Spleen (tissue), 7 donors: ENCODE measurements at regions not wholly inside any gene's neighbourhood (a gene's known extent, or its start where the extent isn't known, plus 50 kb on each side); places are given as distances from the start of the nearest gene placed in this dataset.

Experiments used
- POLR2A ChIP-seq, 3 donors: fragments of 450-650 bp; IDR thresholded peaks; one replicate each; pipeline ENCODE4 v1.5.1; 2017; ENCODE audit warnings: antibody characterized with exemption in 3 of 3, mild to moderate bottlenecking in 1 of 3
- POLR2AphosphoS5 ChIP-seq, 3 donors: sonication (generic); formaldehyde crosslinking; IDR thresholded peaks; one replicate each; pipeline ENCODE4 v1.5.1; 2017; ENCODE audit warnings: antibody characterized with exemption in 3 of 3
- TF ChIP-seq, protein P1 (sequence below), 11 experiments: fragments of 200-600 bp in 7 of 11; fragments of 450-650 bp in 4 of 11; sonication (generic) in 4 of 11; IDR thresholded peaks in 8 of 11; conservative IDR thresholded peaks in 3 of 11; 1 replicate in 7 of 11; 2 replicates in 4 of 11; pipeline versions ENCODE4 v1.4.0 to v1.8.0; 2016 to 2021; ENCODE audit warnings: antibody characterized with exemption in 11 of 11, inconsistent platforms in 4 of 11, mild to moderate bottlenecking in 1 of 11
- donor health status: DM: no; HTN: no; CAD: no; lungs with moderate emphysema.
- donor health status: DM: no; HTN: no; CAD: no.
- donor health status: DM: no; HTN: no; CAD: no.

DNA sequence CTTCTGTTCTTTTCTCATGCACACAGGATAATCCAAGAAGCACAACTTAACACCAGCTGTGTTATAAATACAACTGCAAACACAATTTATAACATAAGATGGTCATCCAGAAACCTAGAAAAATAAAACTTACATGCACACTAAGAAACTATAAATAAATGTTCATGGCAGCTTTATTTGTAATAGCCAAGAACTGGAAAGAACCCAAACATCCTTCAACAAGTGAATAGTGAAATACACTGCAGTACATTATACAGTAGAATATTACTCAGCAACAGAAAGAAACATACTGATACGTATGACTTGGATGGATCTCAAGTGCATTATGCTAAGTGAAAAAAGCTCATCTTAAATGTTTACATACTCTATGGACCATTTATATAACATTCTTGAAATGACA lies 132.7 kb downstream of the SPTSSA start:
- TF ChIP-seq POLR2A (IDR thresholded peaks at IDR 0.05) = no peak
- TF ChIP-seq, protein P1, sequence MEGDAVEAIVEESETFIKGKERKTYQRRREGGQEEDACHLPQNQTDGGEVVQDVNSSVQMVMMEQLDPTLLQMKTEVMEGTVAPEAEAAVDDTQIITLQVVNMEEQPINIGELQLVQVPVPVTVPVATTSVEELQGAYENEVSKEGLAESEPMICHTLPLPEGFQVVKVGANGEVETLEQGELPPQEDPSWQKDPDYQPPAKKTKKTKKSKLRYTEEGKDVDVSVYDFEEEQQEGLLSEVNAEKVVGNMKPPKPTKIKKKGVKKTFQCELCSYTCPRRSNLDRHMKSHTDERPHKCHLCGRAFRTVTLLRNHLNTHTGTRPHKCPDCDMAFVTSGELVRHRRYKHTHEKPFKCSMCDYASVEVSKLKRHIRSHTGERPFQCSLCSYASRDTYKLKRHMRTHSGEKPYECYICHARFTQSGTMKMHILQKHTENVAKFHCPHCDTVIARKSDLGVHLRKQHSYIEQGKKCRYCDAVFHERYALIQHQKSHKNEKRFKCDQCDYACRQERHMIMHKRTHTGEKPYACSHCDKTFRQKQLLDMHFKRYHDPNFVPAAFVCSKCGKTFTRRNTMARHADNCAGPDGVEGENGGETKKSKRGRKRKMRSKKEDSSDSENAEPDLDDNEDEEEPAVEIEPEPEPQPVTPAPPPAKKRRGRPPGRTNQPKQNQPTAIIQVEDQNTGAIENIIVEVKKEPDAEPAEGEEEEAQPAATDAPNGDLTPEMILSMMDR (IDR thresholded peaks at IDR 0.05 in 8 of 11, conservative IDR thresholded peaks at IDR 0.05 in 3 of 11) = no peak
- TF ChIP-seq POLR2AphosphoS5 (IDR thresholded peaks at IDR 0.05) = no peak
